Kasumi-1 (cell line): ENCODE measurements at regions not wholly inside any gene's neighbourhood (a gene's known extent, or its start where the extent isn't known, plus 50 kb on each side); places are given as distances from the start of the nearest gene placed in this dataset.
"Not testable (repeated sequence)": the region's sequence is repeated elsewhere in the genome, so short reads cannot be mapped to it uniquely, and the experiment has no call there.

Experiments
- DNase-seq, 2 experiments: peaks; one replicate each; lab custom pipeline; 2025; lab: John Stamatoyannopoulos, UW

DNA sequence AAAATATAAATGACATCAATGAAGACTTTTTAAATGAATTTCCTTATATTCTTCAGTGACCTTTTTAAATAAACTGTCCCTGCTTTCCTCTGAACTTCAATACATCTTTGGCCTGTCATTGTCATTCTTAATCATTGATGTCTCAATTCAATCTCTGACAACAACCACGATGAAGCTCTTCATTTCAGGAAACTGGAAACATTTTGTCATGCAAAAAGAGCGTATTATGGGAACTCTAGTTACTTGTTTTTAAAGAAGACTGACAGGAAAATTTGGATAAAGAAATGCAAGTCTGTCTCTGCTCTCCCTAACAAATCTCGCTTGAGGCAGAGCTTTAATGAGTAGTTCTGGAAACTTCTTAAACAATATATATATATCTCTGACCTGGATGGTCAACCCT is 535.8 kb upstream of the ADGRL2 start:
- no peak for DNase-seq

DNA sequence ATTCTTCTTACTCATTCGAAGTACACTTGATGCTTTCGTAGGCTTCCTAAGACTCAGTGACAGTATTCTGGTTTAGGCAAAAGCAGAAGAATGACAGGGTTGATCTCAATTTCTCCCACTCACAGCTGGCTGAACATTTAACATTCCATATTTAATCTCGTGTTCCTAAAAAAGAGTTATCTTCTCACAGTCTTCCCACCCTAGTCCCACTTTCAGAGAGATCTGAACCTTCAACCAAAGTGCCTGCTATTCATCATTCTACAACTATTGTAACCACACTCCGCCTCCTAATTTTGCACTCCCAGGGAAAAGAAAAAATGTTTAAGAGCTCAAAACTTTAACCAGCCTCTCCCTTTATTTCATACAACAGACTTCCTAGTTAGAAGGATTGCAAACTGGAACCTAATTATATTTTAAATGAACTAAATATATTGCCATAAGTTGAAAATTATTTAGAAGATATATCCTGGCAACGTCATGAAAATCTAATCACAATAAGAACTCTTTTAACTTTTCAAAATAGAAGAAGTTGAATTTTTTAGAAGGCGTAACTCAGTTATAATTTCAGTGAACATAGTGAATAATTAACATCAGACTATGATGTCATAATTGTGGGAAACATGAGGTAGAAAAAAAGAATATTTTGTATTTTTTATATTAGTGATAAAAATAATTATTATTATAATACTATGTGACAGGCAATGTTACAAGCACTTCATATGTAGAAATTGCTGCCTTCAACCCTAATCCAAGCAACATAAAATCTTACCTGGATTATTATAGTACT is 540.9 kb upstream of the ADGRL2 start:
- DNase-seq = no peak

DNA sequence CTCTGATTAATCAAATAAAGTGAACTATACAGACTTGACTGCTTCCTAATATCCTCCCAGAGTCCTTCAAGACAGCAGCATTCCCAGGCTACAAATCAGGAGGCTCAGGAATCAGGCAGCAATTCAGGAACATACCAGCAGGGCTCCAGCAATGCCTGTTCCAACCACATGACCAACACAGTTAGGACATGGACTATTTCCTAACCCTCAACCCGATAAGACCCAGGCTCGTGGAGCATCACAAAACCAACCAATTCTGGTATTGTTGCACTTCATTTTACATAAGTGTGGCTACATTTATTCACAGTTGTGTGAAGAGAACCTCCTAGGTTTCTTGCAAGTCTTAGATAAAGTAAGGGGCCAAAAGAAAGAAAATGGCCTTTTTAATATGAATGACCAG is 546.2 kb upstream of the ADGRL2 start:
- no peak for DNase-seq

DNA sequence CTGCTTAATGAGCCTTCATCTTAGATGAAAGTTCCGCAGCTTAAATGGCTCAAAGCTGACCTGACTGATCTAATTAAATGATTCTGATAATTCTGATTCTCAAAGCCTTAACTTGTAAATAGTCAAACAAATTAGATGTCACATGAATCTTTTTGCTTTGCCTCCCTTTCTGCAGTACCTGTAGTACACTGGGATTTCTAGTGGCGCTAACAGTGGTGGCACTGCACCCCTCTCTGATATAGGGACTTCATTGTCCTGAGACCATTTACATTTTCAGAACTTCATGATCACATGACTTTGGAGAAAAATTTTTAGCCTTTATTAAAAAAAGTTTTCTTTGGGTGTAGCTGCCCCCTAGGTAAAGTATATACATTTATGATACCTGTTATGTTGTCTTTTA is 546.7 kb upstream of the ADGRL2 start:
- DNase-seq = no peak

DNA sequence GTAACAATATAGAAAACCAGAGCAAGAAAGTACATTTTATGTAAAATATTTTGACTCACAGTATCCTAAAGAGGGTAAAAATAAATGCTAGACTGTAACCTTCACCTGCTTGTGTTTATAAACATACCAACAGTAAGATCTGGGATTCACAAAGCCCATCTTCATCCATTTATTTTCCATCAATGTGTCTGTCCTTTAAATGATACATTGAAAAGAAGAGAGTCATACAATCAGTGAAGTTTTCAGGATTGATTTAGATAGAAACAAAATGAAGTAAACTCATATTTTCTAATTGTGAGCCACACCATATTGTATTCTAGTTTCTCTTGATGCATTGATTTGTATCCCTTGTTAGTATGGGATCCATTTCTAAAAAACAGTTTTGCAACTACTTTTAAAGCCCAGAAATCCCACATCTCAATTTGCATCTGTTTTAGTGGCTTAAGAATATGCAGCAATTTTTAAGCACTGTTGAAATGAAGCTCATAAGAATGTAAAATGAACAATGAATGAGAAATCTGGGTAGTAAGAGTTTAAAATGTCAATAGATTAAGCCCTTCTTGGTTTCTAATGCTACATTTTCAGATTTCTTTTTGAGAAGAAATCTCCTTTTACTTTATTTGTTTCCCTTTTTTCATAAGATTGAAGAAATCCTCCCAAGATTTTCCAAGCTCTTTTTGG is 548.1 kb upstream of the ADGRL2 start:
- no peak for DNase-seq

DNA sequence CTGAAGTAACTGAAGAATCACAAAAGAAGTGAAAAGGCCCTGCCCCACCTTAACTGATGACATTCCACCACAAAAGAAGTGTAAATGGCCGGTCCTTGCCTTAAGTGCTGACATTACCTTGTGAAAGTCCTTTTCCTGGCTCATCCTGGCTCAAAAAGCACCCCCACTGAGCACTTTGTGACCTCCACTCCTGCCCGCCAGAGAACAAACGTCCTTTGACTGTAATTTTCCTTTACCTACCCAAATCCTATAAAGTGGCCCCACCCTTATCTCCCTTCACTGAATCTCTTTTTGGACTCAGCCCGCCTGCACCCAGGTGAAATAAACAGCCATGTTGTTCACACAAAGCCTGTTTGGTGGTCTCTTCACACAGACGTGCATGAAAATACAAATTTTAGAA is 549.9 kb upstream of the ADGRL2 start:
- DNase-seq = not testable (repeated sequence)

DNA sequence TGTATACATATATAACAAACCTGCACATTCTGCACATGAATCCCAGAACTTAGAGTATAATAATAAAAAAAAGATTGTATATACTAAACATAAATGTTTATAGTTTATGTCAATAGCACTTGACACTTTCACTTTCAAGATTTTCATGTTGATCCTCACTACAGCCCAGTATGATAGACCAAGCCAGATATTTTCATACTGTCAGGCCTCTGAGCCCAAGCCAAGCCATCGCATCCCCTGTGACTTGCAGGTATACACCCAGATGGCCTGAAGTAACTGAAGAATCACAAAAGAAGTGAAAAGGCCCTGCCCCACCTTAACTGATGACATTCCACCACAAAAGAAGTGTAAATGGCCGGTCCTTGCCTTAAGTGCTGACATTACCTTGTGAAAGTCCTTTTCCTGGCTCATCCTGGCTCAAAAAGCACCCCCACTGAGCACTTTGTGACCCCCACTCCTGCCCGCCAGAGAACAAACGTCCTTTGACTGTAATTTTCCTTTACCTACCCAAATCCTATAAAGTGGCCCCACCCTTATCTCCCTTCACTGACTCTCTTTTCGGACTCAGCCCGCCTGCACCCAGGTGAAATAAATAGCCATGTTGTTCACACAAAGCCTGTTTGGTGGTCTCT is 555.5 kb upstream of the ADGRL2 start:
- not testable (repeated sequence) for DNase-seq

DNA sequence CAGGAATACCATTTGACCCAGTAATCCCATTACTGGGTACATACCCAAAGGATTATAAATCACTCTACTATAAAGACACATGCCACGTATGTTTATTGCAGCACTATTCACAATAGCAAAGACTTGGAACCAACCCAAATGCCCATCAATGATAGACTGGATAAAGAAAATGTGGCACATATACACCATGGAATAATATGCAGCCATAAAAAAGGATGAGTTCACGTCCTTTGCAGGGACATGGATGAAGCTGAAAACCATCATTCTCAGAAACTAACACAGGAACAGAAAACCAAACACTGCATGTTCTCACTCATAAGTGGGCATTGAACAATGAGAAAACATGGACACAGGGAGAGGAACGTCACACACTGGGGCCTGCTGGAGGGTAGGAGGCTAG is 556.1 kb upstream of the ADGRL2 start:
- not testable (repeated sequence) for DNase-seq

DNA sequence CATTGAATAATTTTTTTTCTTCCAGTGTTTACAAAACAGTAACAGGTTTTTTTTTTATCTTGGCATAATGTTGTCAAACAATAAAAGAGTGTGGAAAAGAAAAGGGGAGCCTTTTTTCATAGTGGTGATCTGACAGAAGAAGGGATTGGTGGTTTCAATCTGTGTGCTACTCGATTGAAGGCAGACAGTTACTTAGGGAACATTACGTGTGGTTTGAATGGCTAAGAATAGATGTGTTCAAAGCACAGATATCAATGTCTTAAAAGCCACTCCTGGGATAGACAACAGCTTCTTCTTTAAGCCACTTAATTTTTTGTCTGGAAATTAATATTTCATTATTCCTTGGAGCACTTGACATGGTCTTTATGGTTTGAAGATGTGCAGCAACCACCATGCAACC is 558.6 kb upstream of the ADGRL2 start:
- DNase-seq = no peak

DNA sequence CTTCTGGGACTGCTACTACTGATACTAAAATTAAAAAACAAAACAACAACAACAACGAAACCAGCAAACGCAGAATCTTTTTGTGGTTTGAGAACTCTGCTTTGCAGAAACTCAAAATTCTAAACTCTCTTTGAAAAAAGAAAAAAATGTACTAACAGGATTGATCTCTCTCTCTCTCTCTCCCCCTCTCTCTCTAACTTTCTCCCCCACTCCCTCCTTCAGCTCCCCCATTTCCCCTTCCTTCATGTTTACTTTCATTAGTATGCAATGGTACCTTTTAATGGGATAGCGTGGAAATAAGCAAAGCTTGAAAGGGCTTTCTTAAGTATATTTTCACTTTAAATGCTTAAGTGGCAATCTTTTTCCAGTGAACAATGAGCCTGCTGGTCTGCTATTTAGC is 562.6 kb upstream of the ADGRL2 start:
- DNase-seq = no peak

DNA sequence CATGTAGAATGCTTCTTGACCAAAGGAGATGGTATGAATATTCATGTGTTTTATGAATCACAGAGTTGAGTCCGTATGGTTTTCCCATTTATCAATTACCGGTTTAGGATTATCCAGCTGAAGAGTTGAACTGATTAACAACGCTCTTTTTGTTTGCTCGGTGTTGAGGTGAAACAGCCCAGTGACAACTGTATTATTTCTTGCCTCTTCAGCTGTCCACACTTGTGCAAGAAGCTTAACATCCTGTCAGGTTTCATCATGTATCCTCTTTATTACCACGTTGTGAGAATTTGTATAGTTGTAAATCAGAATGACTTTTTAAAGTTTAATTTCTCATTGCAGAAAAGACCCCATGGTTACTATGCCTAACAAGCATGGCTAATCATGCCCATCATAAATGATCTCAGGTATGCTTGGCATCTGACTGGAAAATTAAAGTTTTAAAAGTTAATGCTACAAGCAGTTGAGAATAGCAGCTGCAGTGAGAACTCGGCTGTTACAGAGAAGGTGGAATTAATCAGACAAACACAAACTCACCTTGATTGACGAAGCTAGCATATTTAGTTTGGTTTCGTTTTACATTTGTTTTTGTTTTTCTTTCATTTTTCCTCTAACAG is 563.2 kb upstream of the ADGRL2 start:
- DNase-seq = no peak

DNA sequence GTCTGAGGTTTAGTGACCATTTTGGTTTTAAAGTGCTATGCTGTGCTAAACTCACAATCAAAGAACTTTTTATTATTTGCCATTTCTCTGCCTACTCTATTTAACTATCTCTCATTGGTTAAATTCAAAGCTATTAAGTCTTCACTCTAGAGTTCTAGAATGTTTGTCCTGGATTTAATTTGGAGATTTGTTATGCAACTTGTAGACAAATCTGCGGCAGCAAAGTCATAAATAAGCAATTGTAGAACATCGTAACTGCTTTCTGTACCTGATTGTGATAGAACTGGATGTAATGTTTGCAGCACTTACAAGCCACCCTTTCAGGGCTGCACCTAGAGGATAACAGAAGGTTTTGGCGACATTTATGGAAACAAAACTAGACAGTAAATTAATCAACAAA is 566.5 kb upstream of the ADGRL2 start:
- no peak for DNase-seq

DNA sequence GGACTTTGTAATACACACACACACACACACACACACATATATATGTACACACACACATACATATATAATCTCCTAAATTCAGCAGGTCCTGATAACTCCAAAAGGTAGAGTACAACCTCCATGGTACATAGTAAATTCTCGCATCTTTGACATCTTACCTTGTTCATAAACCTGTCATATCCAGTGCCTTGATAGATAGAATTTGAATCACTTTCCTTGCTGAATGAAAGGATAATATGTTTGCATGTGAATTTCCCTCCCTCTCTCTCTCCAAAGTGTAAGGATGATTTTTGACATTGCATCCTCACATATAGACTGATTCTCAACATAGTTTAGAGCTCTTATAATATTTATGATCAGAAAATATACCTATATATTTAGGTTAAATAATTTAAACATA is 567.1 kb upstream of the ADGRL2 start:
- no peak for DNase-seq

DNA sequence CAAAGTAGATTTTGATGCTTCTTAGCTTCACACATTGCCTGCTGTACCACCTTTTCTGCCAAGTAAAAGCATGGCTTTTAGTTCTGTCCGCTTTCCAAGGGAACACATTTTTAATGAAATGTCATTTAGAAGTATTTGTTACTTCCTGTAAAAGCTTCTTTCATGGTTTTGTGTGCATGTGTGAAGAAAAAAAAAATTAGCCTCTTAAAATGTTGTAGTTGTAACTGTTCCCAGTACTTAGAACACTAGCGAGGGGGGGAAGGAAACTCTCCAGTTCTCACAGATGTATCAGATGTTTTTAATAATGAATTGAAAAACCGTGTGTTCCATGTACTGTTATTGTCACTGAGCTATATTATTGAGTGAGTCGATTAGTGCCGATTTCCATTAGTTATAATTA is 568.3 kb upstream of the ADGRL2 start:
- no peak for DNase-seq

DNA sequence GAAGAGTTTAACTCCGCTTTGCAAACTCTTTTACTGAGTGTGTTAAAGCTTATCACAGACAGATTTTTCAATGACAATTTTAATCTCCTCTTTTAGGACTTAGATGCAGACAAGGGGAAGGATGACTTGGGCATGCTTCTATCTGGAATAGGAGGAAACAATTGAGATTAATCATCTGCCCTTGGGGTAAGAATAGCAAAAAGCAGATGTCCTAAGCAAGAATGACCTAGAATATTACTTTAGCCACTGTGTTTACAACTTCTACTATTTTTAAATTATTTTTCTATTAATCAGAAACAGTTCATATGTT is 569.0 kb upstream of the ADGRL2 start:
- DNase-seq = no peak

DNA sequence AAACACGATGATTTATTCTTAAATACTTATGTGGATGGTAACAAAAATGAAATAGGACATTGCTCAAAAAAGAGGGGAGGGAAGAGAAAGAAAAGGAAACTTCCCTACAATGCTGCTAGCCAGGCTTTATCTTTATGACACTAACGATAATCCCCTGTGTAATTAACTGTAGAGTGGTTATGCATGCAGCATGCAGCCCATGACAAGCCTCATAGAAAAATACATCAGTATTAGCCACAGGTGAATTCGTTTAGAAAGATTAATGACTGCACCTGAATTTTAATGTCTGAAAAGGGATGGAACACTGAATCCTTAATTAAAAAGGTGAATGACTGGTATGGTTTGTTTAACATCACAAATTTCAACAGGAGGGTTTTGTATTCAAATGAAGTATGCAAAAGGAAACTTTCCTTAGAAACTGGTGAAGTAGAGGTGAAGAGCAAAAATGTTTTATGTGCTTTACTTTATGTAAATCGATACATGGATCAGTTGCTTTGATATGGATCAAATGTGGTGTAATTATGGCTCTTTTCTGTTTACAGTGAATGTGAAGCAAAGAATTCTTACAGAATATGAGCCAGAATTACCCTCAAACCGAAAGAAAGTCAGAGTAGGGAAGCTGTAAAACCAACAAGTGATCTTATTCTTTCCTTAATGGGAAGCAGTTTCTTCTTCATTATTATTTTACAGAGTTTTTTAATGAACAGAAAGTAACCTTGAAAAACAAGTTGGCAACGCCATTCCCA is 569.6 kb upstream of the ADGRL2 start:
- DNase-seq = no peak

DNA sequence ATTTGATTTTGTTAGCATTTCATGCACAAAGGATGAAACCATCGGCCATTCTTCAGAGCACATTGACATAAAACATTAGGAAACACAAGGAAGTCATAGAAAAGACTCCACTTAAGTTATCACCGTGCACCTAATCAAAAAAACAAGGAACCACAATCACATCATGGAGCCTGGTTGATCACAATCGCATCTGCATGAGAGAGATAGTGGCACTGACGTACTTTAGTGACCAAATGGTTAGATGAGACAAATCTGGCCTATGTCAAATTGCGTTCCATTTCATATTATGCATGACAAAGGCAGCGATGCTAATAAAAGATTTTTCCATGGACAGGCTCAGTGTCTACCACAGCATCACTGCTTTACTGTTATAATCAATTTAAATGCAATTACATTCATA is 571.8 kb upstream of the ADGRL2 start:
- no peak for DNase-seq

DNA sequence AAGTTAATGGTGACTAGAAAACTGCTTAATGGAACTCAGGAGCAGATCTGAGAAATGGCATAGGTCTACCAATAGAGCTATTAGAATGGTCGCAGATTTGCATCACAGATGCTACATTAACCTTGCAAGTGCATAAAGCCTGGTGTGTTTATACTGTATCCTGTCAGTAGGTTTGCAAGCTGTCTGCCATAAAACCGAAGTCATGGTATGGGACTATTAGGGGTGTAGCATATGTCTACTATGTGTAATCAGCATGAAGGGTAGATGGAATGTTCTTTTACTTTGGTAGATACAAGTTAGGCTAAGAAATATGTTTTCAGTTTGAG is 574.2 kb upstream of the ADGRL2 start:
- DNase-seq = no peak

DNA sequence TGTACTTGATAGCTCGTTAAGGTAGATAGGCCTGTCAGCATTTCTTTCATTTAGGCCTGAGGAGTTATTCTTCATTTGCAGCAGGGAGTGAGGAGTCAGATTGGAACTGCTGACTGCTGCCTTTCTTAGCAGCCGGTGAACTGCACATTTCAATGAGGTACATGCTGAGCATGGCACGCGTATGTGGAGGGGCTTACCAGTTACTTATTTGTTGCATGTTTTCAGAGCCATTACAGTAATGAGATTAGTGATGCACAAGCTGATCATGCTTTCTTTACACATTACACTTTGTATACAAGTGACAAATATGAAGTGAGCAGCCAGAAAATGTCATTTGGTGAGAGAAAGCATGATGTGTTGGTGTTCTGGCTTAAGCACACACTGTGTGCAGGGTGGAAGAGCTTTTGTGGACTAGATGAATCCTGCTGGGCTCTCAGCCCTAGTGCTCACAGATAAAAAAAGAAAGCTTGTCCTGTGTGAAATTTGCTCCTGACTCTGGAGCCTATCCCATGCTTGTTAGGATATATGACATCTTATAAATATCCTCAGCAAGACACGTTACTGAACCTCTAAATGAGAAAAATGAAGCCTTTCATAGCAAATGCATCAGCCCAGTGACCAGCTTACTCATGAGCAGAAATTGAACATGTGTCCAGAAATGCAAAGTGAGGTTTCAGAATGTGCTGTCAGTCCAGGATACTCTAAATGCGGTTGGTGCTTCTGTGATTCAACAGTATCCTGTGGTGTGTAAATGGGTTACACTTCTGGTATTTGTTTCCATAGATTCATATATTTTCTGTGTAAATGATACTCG is 574.7 kb upstream of the ADGRL2 start:
- DNase-seq = no peak

DNA sequence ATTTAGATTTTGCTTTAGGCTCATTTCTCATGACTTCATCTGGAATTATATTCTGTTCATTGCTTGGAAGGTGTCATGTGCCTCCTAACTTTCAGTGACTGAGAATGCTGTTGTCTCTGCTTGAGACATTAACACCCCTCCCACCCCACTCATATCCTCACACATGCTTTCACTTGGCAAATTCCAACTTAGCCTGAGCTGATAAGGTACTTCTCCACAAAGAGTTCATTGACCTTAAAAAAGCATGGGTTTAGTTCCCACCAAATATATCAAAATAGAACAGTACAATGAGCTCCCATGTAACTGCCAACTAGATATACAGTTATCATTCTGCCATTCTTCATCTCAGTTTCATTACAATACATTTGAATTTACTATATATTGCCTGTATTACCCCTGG is 576.5 kb upstream of the ADGRL2 start:
- no peak for DNase-seq

DNA sequence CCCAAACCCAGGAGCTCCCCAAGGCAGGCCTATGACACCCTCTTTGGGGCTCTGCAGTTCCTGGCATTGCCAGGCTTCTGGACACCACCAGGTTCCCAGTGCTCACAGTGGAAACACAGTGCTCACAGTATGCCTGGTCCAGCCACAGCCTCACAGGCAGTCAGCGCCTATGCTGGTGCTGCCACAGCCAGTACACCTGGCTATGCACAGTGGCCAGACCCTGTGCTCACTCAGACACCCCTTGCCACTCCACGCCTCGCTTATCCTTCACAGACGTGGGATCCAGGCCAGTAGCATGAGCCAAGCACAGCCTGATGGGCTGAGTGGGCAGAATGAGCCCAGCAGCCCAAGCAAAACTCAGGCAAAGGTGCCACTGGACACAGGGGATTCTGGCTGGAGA is 579.2 kb upstream of the ADGRL2 start:
- DNase-seq = no peak

DNA sequence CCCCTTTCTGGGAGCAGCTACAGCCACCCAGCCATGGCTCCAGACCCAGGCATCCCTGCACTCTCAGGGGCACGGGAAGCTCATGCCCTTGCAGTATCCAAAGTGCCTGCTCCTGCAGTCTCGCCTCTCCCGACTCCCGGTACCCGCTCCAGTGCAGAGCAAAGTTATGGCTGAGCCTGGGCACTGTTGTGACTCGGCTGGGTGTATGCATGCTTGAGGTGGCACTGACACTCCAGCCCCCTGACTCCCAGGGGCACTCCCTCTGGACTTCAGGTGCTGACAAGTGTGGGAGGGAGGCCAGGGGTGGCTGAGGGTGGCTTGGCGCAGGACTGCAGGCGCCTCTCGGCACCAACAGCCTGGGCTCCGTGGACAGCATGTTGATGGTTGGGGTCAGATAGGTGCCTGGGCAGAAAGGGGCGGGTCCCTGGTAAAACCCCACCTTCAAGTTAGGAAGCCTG is 580.1 kb upstream of the ADGRL2 start:
- DNase-seq = no peak
